GM18508 (cell line): ENCODE measurements at regions not wholly inside any gene's neighbourhood (a gene's known extent, or its start where the extent isn't known, plus 50 kb on each side); places are given as distances from the start of the nearest gene placed in this dataset.
"Not testable (repeated sequence)": the region's sequence is repeated elsewhere in the genome, so short reads cannot be mapped to it uniquely, and the experiment has no call there.

Experiments used
- ATAC-seq: cut with Tn5 transposase; IDR thresholded peaks from one replicate; pipeline ENCODE4 v1.9.1; 2021; ENCODE audit warnings: moderate number of reproducible peaks; ENCODE audit not compliant: insufficient read depth, unreplicated experiment

DNA sequence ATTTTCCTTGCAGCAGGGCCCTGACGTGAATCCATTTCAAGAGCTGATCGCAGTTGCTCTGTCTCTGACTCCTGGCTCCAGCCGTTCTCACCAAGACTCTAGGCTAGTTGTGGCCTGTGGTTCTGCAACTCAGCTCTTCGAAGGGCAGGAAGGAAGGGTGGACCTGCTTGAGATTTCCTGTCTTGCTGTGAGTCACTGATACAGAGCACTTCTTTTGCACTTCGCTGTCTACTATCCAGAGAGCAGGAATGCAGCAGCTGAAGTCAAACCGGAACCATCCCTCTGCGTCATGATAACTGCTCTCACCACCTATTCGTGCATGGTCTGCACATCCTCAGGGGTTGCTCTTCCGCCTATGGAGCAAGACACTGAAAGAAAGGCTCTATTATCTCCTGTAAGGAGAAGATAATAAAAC lies 59.7 kb downstream of the RAP2B start:
- peak; percentile 84 for ATAC-seq

DNA sequence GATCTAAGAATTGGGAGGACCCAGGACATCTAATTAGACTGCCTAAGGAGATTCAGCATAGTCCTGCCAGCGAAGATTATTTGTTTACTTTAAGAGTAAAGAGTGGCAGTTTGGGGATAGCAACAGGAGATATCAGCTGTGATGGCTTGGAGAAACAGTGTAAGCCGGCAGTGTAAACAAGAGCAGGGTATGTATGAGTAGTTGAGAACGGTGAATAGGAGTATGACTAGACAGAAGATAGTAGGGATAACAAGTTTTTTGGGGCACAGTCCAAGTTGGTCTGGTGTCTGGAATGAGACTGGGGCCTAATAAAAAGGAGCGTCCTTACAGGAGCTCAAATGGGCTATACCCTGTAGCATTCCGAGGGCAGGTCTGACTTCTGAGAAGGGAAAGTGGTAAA lies 64.9 kb downstream of the RAP2B start:
- ATAC-seq = not testable (repeated sequence)

DNA sequence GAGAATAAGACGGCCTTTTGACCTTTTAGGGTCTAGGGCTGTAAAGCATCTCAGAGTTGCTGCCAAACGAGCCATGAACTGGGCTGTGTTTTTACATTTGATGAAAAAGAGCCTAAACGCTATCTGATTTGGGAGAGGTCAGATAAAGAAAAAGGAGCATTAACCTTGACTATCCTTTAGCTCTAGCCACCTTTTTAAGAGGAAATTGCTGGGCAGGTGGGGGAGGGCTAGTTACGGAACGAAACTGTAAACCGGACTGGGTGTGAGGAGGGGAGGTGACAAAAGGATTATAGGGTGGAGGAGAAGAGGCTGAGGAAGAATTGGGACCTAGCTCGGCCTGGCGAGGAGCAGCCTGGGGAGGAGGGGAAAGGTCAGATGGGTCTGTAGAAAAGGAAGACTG lies 68.4 kb downstream of the RAP2B start:
- not testable (repeated sequence) for ATAC-seq

DNA sequence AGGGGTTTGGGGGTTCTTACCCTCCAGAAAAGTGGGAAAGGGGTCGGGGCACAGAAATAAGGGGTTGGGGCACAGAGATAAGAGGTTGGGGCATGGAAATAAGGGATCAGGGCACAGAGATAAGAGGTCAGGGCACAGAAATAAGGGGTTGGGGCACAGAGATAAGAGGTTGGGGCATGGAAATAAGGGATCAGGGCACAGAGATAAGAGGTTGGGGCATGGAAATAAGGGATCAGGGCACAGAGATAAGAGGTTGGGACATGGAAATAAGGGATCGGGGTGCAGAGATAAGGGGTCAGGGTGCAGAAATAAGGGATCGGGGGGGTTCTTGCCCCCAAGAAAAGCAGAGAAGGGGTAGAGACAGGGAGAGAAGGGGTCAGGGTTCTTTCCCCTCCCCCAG lies 69.2 kb downstream of the RAP2B start:
- not testable (repeated sequence) for ATAC-seq

DNA sequence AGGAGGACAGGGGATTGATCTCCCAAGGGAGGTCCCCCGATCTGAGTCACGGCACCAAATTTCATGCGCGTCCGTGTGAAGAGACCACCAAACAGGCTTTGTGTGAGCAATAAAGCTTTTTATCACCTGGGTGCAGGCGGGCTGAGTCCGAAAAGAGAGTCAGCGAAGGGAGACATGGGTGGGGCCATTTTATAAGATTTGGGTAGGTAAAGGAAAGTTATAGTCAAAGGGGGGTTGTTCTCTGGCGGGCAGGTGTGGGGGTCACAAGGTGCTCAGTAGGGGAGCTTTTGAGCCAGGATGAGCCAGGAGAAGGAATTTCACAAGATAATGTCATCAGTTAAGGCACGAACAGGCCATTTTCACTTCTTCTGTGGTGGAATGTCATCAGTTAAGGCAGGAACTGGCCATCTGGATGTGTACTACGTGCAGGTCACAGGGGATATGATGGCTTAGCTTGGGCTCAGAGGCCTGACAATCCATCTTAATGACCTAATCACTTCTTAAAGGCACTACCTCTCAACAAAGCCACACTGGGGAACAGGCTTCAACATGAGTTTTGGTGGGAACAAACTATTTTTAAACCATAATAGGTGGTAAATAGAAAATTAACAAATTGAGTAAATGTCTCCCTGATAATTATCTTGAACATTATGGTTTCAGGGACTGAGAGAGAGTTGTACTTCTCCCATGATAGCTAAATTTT lies 70.2 kb downstream of the RAP2B start:
- not testable (repeated sequence) for ATAC-seq

DNA sequence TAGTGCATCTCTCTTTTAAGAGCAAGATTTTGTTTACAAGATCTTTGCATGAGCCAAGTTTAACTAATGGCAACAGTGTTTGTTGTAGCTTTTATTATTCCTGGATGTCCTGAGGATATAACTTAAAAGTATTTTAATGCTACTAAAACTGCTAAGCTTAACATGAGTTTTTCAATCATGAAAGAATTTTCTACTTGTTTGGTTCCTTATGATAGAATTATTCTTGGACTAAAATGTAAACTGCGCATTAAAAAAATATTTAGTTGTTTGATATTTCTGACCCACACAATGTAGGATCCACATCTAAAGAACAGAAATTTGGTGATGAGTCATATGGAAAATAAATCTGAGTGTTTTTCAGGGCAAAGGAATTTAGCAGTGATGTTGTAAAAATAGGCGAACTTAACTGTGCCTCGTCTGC lies 70.8 kb downstream of the RAP2B start:
- no peak for ATAC-seq

DNA sequence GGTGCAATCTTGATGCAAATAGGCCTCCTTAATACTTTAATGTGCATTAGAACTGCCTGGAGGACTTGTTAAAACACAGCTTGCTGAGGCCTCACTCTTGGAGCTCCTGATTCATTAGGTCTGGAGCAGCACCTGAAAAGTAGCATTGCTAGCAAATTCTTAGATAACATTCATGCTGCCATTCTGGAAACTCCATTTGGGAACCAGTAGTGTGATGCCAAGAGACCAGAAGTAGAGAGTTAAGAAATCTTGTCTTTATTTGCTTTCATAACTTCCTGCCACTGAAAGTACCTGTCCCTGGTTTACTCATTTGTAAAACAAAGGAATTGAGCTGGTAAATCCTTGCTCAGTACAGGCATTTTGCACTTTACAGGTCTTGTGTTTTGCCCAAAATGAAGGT lies 72.0 kb downstream of the RAP2B start:
- ATAC-seq = no peak

DNA sequence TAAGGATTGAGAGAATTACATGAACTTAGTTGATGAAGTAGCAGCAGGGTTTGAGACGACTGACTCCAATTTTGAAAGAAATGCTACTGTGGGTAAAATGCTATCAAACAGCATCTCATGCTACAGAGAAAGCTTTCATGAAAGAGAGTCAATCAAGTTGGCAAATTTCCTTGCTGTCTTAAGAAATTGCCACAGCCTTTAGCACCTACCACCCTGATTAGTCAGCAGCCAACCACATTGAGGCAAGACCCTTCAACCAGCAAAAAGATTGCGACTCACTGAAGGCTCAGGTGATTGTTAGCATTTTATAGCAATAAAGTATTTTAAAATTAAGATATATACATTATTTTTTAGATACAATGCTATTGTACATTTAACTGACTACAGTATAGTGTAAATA lies 80.9 kb downstream of the RAP2B start:
- ATAC-seq = no peak

DNA sequence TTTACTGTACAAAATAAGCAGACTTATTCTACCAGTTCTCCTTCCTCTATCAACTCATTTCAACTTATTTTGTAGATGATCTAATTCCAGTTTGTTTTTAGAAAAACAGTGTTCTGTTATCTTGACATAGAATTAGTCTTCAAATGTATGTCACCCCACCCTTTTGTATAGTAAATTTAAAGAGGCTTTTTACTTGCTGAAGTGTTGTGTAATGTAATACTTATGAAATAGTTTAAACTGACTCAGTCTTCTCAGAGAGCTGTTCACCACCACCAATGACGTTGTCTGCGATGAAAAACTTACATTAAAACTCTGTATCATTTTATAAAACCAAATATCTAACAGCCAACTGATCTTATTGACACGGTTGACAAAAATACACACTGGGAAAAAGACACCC lies 82.9 kb downstream of the RAP2B start:
- ATAC-seq = no peak

DNA sequence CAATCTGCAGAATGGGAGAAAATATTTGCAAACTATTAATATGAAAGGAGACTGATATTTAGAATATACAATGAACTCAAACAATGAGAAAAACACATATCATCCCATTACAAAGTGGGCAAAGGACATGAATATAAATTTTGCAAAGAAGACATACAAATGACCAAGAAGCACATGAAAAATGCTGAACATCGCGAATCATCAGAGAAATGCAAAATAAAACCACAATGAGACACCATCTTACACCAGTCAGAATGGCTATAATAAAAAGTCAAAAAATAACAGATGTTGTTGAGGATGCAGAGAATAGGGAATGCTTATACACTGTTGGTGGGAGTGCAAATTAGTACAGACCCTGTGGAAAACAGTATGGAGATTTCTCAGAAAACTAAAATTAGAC lies 83.6 kb downstream of the RAP2B start:
- ATAC-seq = no peak

DNA sequence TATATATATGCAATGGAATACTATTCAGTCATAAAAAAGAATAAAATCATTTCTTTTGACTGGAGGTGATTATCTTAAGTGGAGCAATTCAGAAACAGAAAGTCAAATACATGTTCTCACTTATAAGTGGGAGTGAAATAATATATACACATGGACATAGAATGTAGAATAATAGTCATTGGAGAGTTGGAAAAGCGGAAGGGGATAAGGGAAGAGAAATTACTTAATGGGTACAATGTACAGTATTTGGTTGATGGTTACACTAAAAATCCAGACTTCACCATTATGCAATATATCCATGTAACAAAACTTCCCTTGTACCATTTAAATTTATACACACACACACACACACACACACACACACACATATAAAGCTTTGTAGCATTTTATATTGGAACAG lies 84.3 kb downstream of the RAP2B start:
- ATAC-seq = no peak

DNA sequence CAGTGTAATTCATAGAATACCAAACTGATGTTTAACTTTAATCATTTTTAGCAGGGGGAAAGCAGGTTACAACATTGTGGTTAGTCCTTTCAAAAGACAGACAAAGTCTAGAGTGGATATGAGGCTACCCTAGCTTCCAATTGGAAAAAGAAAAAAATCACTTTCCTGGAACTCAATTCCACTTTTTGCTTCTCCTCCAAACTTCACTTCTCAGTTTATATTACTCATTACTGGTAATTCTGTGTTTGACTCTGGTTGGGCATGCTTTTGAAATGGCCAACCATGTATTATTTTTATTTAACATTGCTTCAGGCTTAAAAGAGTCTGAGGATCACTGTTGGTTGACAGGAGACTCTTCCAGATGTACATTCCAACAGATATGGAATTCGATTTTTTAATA lies 84.8 kb downstream of the RAP2B start:
- ATAC-seq = no peak

DNA sequence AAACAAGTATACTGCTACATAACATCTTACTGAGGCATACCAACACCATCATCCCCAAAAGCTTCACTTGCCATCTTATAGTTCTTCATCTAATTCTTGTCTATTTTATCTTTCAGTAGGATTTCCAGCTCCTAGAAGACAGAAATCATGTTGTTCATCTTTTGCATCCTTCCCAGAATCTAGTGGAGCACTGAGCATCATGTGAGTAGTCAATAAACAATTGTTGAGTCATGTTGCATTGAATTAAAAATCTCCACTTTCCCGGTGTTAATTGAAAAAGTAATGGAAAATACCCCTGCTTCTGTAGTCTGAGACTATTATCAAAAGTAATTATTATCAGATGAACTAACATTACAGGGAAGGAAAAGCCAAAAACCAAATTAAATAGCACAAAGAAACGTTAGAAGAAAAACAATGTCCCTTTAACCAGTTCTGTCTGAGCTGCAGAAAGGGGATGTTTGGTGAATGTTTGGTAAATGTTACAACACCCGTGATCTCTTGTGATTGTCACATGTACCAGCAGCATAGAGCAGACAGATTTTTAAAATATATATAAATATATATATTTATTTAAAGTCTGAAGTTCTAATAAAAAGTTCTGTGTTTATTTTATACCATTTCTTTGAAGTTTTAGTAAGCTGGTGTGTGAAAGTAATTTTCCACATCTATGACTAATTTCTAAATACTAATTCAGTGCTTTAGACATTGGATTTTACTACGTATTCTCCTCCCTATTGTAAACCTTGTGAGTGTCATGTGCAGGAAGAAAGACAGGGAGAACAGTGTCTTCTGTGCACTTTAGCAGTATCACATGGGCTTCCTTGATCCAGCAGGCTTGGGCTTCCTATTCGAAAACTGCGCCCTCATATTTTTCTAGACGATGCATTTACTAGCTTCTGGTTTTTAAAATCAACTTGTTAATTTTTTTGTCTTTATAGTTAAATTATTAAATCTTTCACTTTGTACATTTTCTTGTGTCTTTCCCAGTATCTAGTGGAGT lies 85.6 kb downstream of the RAP2B start:
- no peak for ATAC-seq

DNA sequence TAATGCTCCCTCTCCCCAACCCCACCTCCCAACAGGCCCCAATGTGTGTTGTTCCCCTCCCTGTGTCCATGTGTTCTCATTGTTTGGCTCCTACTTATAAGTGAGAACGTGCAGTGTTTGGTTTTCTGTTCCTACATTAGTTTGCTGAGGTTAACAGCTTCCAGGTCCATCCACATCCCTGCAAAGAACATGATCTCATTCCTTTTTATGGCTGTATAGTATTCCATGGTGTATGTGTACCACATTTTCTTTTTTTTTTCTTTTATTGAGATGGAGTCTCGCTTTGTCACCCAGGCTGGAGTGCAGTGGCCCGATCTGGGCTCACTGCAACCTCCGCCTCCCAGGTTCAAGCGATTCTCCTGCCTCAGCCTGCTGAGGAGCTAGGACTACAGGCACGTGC lies 86.8 kb downstream of the RAP2B start:
- not testable (repeated sequence) for ATAC-seq

DNA sequence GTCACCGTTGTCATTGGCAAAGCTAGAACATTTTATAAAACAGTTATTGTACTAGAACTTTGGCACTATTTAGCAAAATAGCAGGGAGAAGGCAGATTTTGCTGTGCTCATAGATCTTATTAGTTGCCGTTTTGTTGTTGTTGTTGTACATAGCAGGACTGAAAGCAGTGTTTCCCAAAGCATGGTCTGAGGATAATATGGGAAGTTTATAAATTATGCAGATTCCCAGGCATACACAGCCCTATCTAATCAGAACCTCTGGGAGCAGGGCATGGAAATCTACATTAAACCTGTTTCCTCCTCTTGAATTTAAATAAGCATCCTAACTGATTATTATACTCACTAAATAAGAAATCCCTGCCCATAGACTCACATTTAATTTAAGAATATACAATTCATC lies 87.9 kb downstream of the RAP2B start:
- ATAC-seq = no peak

DNA sequence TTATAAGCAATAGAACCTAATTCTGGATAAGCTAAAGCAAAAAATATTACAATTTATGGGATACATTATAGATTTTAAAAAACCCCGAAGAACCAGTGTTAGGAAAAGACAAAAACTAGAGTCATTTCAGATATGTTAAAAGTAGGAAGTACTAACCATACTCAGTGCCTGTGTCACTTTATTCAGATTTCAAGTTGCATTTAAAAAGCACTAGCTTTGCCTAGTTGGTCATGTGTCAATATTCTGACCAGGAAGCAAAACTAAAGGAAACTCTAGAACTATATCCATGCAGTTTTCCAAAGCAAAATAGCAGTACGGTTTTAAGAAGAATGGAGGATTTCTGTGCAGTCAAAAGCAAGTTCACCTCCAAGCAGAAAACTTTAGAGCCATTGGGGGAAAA lies 88.4 kb downstream of the RAP2B start:
- no peak for ATAC-seq

DNA sequence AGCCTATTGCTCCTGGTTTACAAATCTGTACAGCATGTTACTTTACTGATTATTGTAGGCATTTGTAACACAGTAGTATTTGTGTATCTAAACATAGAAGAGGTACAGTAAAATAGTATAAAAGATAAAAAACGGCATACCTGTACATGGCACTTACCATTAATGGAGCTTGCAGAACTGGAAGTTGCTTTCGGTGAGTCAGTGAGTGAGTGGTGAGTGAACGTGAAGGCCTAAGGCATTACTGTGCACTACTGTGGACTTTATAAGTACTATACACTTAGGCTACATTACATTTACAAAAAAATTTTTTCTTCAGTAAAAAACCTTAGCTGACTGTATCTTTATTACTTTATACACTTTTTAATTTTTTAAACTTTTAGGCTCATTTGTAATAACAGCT lies 90.9 kb downstream of the RAP2B start:
- no peak for ATAC-seq

DNA sequence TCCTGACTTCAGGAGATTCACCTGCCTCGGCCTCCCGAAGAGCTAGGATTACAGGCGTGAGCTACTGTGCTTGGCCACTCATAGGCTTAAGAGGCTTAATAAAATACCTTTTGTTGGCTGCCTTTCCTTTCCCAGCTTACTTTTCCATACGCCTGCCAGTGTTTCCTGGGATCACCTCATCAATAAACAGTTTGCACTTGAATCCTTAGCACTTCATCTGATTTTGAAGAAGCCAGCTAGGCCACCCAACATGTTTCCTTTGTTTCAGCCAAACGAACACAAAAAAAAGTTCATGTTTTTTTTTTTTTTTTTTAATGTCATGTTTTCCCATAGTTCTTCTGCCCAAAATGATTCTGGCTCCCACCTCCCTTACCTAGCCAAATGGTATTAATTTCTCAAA lies 92.3 kb downstream of the RAP2B start:
- ATAC-seq = no peak

DNA sequence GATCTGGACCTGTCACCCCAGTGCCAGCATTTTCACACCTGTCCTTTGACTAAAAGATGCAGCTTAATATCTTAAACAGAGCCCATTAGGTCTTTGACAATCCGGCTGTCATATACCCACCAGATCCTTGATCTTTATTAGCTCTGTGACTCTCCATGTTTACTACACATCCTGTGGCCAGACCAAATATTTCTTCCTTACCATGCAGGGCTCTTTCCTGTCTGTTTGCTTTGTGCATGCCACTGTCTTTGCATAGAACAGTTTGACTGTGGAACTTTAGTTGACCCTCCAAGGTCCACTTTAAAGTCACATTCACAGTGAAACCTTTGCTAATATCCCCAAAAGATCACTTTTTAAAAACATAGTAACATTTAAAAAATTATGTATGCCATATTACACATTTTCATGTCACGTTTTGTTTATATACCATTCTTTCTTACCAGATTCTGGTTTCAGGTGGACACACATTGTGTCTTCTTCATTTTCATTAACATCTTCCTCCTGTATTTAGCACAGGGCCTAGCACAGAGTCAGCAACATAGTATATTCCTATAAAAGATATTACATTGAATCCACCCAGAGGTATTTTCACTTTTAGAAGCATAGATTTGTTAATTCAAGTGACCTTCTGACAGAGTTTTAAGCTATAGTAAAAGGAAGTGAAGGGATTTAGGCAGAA lies 95.8 kb downstream of the RAP2B start:
- ATAC-seq = no peak

DNA sequence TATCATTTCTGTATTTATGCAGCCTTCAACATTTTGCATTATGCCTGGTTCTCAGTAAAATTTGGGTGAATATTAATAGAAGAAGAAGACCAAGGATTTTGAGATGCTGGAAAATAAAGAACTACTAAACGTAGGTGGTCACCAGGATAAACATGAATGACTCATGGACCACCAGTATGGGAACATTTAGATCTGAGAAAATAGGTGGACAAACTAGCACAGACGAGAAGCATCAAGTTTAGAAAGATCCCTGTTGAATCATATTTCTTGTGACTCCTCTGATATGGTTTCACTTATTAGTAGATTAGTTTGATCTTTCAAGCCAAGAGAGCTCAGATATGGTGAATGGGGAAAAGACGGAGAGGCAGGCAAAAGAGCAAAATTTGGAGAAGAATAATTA lies 97.9 kb downstream of the RAP2B start:
- no peak for ATAC-seq

DNA sequence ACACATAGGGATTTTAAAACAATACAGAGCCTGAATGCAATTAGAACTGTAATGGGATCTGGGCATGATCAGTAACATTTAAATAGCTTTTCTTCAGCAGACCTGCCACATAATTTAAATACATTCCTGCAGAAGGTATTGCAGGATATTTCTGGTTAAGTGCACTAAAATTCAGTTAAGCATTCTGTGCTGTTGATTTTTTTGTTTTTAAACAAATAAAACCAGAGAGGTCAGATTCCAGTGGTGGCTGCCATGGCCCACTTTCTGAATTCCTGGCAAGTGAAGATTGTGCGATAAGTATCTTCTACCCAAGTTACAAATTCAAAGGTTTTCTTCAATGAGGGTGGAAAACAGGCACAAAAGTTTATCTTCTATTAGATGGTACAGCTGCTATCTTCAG lies 98.7 kb downstream of the RAP2B start:
- ATAC-seq = no peak
